ENCODE measurements at regions not wholly inside any gene's neighbourhood (a gene's known extent, or its start where the extent isn't known, plus 50 kb on each side); places are given as distances from the start of the nearest gene placed in this dataset.

DNA sequence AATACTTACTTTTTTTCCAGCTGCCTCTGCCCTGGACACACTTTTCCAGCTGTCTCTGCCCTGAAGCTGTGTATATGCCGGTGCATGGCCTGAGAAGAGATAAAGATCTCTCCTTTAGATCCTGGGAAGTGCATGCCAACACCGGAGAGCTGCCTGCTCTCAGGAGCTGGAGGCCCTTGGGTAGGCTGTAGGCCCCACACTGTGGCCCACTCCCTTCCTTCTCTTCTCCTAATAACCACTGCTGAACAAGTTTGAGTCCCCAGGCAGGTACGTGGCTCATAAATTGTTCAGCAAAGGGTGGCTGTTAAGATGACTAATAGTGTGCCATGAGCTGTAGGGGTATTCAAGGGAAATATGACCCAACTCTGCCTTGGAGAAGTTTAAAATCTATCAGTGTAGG lies 102.5 kb downstream of the CD24 start:
- Histone ChIP-seq H3K36me3 (ENCODE audit: low read length) (no peaks in the 10 kb centered on the region), H3K27ac (ENCODE audit: low read depth, low read length) (no peak overlapping the region)
- TF ChIP-seq, protein P1, sequence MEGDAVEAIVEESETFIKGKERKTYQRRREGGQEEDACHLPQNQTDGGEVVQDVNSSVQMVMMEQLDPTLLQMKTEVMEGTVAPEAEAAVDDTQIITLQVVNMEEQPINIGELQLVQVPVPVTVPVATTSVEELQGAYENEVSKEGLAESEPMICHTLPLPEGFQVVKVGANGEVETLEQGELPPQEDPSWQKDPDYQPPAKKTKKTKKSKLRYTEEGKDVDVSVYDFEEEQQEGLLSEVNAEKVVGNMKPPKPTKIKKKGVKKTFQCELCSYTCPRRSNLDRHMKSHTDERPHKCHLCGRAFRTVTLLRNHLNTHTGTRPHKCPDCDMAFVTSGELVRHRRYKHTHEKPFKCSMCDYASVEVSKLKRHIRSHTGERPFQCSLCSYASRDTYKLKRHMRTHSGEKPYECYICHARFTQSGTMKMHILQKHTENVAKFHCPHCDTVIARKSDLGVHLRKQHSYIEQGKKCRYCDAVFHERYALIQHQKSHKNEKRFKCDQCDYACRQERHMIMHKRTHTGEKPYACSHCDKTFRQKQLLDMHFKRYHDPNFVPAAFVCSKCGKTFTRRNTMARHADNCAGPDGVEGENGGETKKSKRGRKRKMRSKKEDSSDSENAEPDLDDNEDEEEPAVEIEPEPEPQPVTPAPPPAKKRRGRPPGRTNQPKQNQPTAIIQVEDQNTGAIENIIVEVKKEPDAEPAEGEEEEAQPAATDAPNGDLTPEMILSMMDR (IDR thresholded peaks at IDR 0.05; ENCODE audit: insufficient read depth, low read length, poor library complexity, severe bottlenecking) = no peak
- no peak for TF ChIP-seq EZH2phosphoT487 (conservative IDR thresholded peaks at IDR 0.05; ENCODE audit: low read length)

DNA sequence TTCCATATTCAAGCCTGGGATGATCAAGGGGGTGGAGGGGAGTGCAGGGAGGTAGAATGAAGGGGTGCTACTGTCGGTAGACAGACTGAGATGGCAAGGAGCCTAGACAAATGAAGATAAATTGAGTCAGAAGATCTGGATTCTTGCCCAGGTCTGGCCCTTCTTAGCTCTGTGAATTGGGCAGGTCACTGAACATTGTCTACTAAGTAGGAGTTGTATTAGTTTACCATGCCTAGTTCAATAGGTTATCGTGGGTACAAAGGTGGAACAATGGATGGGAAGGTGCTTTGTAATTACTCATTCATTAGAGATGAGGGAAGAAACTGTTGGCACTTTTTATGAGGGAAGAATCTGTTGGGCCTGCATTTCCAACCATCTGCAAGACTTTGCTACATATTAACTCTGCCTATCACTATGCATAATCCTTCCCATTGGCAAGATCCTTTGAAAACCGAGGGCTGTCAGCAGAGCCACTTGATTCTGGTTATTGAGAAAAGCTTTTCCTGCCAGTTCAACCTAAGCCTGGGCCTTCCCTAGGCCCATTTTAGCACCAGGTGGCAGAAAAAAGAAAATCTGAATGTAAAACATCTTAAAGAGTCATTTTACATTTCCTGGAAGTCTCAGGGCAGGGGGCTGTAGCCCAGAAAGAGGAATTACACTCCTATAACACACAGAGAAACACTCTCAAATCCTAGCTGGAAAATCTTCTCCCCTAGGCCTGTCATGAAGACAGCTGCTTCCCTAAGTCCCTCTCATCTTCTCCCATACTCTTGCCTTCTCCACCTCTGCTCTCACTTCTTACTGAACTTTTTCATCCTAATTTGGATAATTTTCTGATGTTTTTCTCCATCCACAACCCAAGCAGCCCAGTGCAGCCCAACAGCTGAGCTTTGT lies 103.5 kb downstream of the CD24 start:
- H3K36me3 ChIP-seq (ENCODE audit: low read length) = no peaks in the 10 kb centered on the region
- no peaks in the 10 kb centered on the region for H4K20me1 ChIP-seq (ENCODE audit: low read depth, low read length)
- no peak overlapping the region for H2AFZ ChIP-seq (ENCODE audit: low read depth, low read length, severe bottlenecking)
- H3K9me3 ChIP-seq (ENCODE audit: insufficient read depth, low read length) = peaks cover 7% of the 10 kb centered on the region; the same call in 1 of the 2 replicates
- no peaks in the 10 kb centered on the region for H3F3A ChIP-seq (ENCODE audit: insufficient read depth)
- no peaks in the 10 kb centered on the region for H3K9me2 ChIP-seq (replicated peaks; ENCODE audit: insufficient read depth, low read length)
- no peaks in the 10 kb centered on the region for H3K79me2 ChIP-seq (ENCODE audit: insufficient read depth, low read length)
- no peaks in the 10 kb centered on the region for H3K27me3 ChIP-seq (ENCODE audit: low read length)
- no peak overlapping the region for H3K9ac ChIP-seq (ENCODE audit: low read length)
- H3K27ac ChIP-seq (ENCODE audit: low read depth, low read length) = no peak overlapping the region
- no peak overlapping the region for H3K4me3 ChIP-seq (ENCODE audit: insufficient read depth, low read length, poor library complexity, severe bottlenecking)
- H3K4me2 ChIP-seq (ENCODE audit: low read depth, low read length, poor library complexity, severe bottlenecking) = no peak overlapping the region
- TF ChIP-seq, protein P1 (IDR thresholded peaks at IDR 0.05; ENCODE audit: insufficient read depth, low read length, poor library complexity, severe bottlenecking) = no peak
- no peak for TF ChIP-seq EZH2phosphoT487 (conservative IDR thresholded peaks at IDR 0.05; ENCODE audit: low read length)

More for the DNA sequence above, 102.5 kb downstream of the CD24 start:
- Histone ChIP-seq H3K4me3 (ENCODE audit: insufficient read depth, low read length, poor library complexity, severe bottlenecking) (no peak overlapping the region), H4K20me1 (ENCODE audit: low read depth, low read length) (no peaks in the 10 kb centered on the region), H2AFZ (ENCODE audit: low read depth, low read length, severe bottlenecking) (no peak overlapping the region), H3K4me2 (ENCODE audit: low read depth, low read length, poor library complexity, severe bottlenecking) (no peak overlapping the region), H3K79me2 (ENCODE audit: insufficient read depth, low read length) (no peaks in the 10 kb centered on the region), H3K9ac (ENCODE audit: low read length) (no peak overlapping the region), H3K9me3 (ENCODE audit: insufficient read depth, low read length) (peaks cover 7% of the 10 kb centered on the region; the same call in 1 of the 2 replicates), H3K27me3 (ENCODE audit: low read length) (no peaks in the 10 kb centered on the region), H3F3A (ENCODE audit: insufficient read depth) (no peaks in the 10 kb centered on the region), H3K9me2 (replicated peaks; ENCODE audit: insufficient read depth, low read length) (no peaks in the 10 kb centered on the region)

DNA sequence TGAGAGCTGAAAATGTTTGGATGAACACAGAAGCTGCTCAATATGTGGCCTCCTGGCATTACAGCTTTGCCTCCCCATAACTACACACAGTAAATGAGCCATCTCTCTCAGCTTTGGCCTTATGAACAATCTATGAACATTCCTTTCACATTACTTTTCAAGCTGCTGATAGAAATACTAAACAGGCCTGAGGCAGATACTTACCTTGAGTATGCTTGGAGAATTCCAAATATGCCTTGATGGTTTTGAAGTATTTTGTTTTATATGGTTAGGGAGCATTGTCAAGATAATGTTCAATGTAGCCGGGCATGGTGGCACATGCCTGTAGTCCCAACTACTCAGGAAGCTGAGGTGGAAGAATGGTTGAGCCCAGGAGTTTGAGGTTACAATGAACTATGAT lies 104.5 kb downstream of the CD24 start:
- no peak overlapping the region for H3K27ac ChIP-seq (ENCODE audit: low read depth, low read length)

More for the DNA sequence above, 104.5 kb downstream of the CD24 start:
- H3K4me3 ChIP-seq (ENCODE audit: insufficient read depth, low read length, poor library complexity, severe bottlenecking) = no peak overlapping the region
- no peak overlapping the region for H2AFZ ChIP-seq (ENCODE audit: low read depth, low read length, severe bottlenecking)
- no peaks in the 10 kb centered on the region for H3K27me3 ChIP-seq (ENCODE audit: low read length)
- no peaks in the 10 kb centered on the region for H3F3A ChIP-seq (ENCODE audit: insufficient read depth)
- no peaks in the 10 kb centered on the region for H3K9me3 ChIP-seq (ENCODE audit: insufficient read depth, low read length)
- TF ChIP-seq, protein P1 (IDR thresholded peaks at IDR 0.05; ENCODE audit: insufficient read depth, low read length, poor library complexity, severe bottlenecking) = no peak
- TF ChIP-seq EZH2phosphoT487 (conservative IDR thresholded peaks at IDR 0.05; ENCODE audit: low read length) = no peak
- H3K79me2 ChIP-seq (ENCODE audit: insufficient read depth, low read length) = no peaks in the 10 kb centered on the region
- no peak overlapping the region for H3K4me2 ChIP-seq (ENCODE audit: low read depth, low read length, poor library complexity, severe bottlenecking)
- H3K9me2 ChIP-seq (replicated peaks; ENCODE audit: insufficient read depth, low read length) = no peaks in the 10 kb centered on the region
- no peak overlapping the region for H3K9ac ChIP-seq (ENCODE audit: low read length)
- H3K36me3 ChIP-seq (ENCODE audit: low read length) = no peaks in the 10 kb centered on the region
- no peaks in the 10 kb centered on the region for H4K20me1 ChIP-seq (ENCODE audit: low read depth, low read length)

Data from SU-DHL-6 (cell line).